Activated T-helper 17 cell treated with anti-CD3 and anti-CD28 coated beads, Interleukin-2, amount 50 U/mL, for 72 hours (primary cell): ENCODE measurements at regions not wholly inside any gene's neighbourhood (a gene's known extent, or its start where the extent isn't known, plus 50 kb on each side); places are given as distances from the start of the nearest gene placed in this dataset.
"Not testable (repeated sequence)": the region's sequence is repeated elsewhere in the genome, so short reads cannot be mapped to it uniquely, and the experiment has no call there.

Source experiments
- ATAC-seq: fragments of 150-1000 bp; cut with Tn5 transposase; replicated peaks from 2 replicates; pipeline ENCODE4 v1.10.0; 2021; ENCODE audit warnings: mild to moderate bottlenecking, moderate library complexity
- H3K27ac Mint-ChIP-seq: one replicate; pipeline ENCODE4 v1.8.0; 2022; ENCODE audit warnings: mixed read lengths
- H3K27me3 Mint-ChIP-seq: one replicate; pipeline ENCODE4 v1.8.0; 2022; ENCODE audit warnings: mixed read lengths
- H3K36me3 Mint-ChIP-seq: one replicate; pipeline ENCODE4 v1.8.0; 2022; ENCODE audit warnings: low read depth, mild to moderate bottlenecking, mixed read lengths
- H3K4me1 Mint-ChIP-seq: one replicate; pipeline ENCODE4 v1.8.0; 2022; ENCODE audit warnings: mixed read lengths
- H3K4me3 Mint-ChIP-seq: one replicate; pipeline ENCODE4 v1.8.0; 2022; ENCODE audit warnings: mild to moderate bottlenecking, mixed read lengths
- H3K9me3 Mint-ChIP-seq: one replicate; pipeline ENCODE4 v1.8.0; 2022; ENCODE audit warnings: mixed read lengths

DNA sequence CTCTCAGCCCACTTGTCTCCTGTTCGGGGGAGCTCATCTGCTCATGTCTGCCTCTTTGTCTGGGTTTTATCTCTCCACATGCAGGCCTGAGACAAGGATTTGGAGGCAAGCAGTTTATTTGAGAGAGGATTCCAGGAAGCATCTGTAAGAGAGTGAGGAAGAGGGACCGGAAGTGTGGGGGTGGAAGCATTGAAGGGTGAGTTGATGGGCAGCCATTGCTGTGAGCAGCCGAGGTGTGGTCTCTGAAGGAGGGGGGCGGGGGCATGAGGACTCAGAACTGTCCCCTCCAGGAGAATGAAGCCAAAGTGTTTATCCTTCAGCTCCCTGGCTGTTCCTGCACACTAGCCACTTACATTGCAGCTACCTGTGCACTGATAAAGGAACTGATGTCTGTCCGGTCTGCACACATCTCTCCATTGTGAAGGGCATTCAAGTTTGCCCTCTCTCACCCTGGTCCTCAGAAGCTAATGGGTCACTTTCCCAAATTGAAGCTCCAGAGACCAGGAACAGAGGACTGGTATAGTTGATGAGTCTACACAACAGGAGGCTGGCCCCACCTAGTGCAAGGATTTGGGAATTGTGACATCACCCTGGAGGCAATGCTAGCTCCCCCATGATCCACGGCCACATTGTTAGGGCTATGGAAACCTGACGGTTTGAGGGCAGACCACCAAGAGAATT is 100.5 kb upstream of the FOXA2 start:
- Mint-ChIP-seq H3K4me1 (peaks cover 5% of the 10 kb centered on the region), H3K27me3 (peaks cover 3% of the 10 kb centered on the region), H3K4me3 (no peak overlapping the region), H3K9me3 (no peaks in the 10 kb centered on the region), H3K27ac (no peak overlapping the region), H3K36me3 (no peaks in the 10 kb centered on the region)
- no peak for ATAC-seq

DNA sequence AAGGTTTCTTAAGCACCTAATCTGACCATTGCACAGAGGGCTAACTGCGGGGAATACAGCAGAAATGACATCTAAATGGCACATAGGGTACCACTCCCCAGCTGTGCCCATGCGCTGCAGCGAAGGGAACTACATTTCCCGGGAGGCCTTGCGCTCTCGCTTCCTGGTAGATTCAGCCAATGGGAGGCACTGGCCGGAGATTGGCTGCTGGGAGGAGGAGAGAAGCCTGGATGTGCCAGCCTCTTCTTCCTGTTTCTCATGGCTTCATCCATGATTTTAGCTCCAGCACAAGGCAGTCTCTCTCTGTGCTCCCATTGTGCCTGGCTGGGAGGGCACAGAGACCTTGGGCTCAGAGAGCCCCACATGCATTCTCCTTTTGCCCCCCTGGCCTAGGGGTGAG is 101.7 kb upstream of the FOXA2 start:
- Mint-ChIP-seq H3K36me3 (no peaks in the 10 kb centered on the region), H3K4me3 (no peak overlapping the region)
- no peak for ATAC-seq

DNA sequence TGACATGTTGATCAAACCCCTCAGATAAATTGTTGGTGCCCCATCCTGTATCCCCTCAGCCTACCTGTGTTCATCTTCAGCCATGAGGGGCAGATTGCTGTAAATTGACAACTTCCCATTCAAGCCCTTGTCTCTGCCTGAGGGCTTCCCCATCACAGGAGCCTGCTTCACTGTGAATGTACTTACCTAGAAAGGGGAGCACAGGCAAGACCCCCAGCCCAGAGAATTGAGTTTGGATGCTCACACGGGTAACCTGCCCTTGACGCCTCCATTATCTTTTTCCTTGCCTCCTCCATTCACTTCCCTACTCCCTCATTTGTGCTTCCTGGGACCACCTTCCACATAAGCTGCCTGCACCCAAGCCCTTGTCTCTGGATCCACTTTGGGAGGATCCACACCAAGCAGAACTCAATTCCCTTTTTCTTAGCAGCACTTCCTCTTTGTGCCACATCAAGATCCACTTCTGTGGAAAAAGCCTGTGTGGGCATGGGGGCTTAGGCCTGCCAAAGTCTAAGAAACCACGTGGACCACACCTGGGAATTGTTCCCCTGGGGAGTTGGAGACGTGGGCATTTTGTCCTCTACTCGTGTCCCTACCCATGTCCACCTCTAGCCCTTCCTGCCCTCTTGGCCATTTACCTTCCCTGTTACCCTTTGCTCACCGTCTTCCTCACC is 103.4 kb upstream of the FOXA2 start:
- Mint-ChIP-seq H3K4me3 (no peak overlapping the region), H3K27me3 (peaks cover 3% of the 10 kb centered on the region), H3K27ac (no peak overlapping the region), H3K4me1 (peaks cover 5% of the 10 kb centered on the region), H3K9me3 (no peaks in the 10 kb centered on the region), H3K36me3 (no peaks in the 10 kb centered on the region)
- ATAC-seq, result no peak

More for the DNA sequence above, 101.7 kb upstream of the FOXA2 start:
- H3K27ac Mint-ChIP-seq, result no peak overlapping the region
- H3K4me1 Mint-ChIP-seq, result peaks cover 5% of the 10 kb centered on the region
- H3K27me3 Mint-ChIP-seq, result peaks cover 3% of the 10 kb centered on the region
- no peaks in the 10 kb centered on the region for H3K9me3 Mint-ChIP-seq

DNA sequence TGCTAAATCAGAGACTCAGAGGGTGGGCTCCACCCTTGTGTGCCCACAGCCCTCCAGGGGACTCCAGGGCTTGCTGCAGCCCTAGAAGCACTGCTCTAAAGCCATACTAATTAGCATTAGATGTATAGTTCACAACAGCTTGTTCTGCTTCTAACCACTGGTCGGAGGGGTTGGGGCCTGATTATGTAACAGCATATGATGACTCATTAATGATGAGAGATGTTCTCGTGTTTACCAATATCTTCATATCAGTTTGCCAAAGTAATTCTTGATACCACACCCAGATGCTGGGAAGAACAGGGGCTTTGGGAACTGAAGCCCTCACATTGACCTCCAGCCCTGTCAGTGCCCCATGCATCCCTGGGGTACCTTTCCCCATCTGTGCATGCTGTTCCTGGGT is 104.1 kb upstream of the FOXA2 start:
- Mint-ChIP-seq H3K4me3 (no peak overlapping the region), H3K27me3 (peaks cover 3% of the 10 kb centered on the region), H3K9me3 (no peaks in the 10 kb centered on the region), H3K4me1 (peaks cover 5% of the 10 kb centered on the region), H3K36me3 (no peaks in the 10 kb centered on the region), H3K27ac (no peak overlapping the region)
- ATAC-seq, result no peak

DNA sequence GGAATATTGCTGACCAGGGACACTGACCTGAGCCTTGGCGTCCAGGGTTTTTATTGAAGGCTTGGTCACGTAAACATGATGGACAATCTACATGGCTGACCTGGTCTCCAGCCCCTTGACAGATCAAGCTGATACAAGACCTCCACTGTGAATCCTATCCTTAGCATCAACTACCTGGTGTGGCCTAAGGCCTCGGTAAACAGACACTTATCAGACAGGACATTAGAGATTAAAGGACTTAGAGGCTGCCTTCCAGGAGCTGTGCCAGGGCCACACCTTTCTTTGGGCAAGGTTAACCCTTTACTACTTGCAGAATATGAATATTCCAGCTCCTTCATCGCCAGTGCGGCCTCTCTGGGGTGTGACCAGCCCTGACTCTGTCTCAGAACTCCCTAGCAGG is 104.9 kb upstream of the FOXA2 start:
- Mint-ChIP-seq H3K9me3 (no peaks in the 10 kb centered on the region), H3K4me3 (no peak overlapping the region), H3K27me3 (peaks cover 3% of the 10 kb centered on the region), H3K27ac (no peak overlapping the region), H3K36me3 (no peaks in the 10 kb centered on the region), H3K4me1 (peaks cover 5% of the 10 kb centered on the region)
- no peak for ATAC-seq

DNA sequence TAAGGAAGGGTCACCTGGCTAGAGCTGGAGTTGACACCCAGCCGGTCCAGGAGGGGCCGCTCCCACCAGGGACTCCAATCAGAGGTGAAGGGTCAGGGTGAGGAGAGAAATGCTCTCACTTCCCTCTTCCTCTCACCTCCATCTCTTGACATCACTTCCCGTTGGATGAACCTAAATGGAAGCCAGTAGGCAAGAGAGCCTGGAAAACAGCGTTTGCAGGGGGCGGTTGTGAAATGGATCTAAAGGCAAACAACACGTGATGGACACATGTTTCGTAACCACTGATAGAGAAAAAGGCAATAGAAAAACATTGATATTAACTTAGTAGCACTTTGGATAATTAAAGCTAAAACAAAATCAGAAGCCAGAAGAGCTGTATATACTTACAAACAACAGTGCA is 105.6 kb upstream of the FOXA2 start:
- Mint-ChIP-seq H3K27me3 (no peaks in the 10 kb centered on the region), H3K36me3 (no peaks in the 10 kb centered on the region), H3K9me3 (no peaks in the 10 kb centered on the region), H3K27ac (no peak overlapping the region), H3K4me3 (no peak overlapping the region), H3K4me1 (no peaks in the 10 kb centered on the region)
- ATAC-seq, result no peak

DNA sequence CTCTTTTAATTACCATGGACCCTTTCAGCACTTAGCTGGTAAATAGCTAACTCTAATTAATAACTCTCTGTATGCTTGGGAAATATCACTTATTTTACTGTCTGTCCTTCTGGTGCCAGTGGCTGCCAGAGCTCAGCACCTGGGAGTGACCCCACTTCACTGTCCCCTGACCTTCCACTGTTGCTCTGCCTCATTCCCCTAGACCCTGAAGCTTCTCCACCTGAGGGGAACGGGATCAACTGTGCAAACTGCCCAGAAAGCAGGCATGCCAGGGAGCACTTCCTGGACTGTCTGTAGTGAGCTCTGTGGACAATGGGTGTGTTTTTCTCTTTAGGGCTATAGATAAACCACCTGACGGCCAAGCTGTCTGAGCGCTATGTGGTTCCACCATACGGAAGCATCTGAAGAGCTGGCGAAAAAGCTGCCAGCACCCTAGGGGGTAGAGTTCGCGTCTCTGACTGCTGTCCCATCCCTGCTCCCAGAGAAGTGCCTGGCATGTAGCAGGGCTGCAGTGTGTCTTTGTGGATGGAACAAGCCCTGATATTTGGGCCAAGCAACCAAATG is 106.3 kb upstream of the FOXA2 start:
- Mint-ChIP-seq H3K27me3 (no peaks in the 10 kb centered on the region), H3K9me3 (no peaks in the 10 kb centered on the region), H3K27ac (no peak overlapping the region), H3K4me1 (no peaks in the 10 kb centered on the region), H3K4me3 (no peak overlapping the region), H3K36me3 (no peaks in the 10 kb centered on the region)
- no peak for ATAC-seq

DNA sequence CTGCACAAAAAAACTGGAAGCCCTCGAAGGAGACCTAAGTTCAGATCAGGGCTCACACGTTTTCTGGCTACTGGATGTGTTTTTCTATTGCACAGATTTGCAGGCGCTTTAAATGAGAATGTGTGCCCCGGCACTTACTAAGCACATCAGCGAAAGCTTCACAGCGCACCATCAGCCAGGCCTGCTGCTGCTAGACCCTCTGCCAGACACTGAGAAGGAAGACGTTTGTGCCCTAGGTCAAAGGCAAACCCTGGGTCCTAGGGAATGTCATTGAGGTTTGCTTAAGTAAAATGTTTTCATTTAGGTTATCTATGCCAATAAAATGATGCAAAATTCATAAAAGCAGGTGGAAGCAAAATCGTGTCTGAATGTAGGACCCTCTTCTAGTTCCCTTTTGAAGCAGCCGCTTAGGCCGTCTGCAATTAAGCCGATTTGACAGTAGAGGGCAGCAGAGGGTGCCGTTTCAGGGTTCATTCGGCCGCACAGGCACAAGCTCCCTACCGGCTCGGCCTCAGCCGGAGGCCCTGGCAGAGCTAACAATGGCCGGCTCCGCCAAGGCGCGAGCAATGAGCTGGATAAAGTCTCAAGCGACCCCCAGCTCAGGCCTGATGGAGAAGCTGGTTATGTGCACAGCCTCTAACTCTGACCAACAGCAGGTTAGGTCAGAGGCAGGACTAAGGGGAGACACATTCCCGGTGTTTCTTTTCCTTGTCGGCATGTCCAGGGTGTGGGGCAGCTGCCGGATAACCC is 107.2 kb upstream of the FOXA2 start:
- H3K36me3 Mint-ChIP-seq, result no peaks in the 10 kb centered on the region
- no peak overlapping the region for H3K27ac Mint-ChIP-seq
- H3K4me3 Mint-ChIP-seq, result no peak overlapping the region
- no peaks in the 10 kb centered on the region for H3K27me3 Mint-ChIP-seq
- ATAC-seq, result peak; percentile 23
- H3K4me1 Mint-ChIP-seq, result no peaks in the 10 kb centered on the region
- H3K9me3 Mint-ChIP-seq, result no peaks in the 10 kb centered on the region

DNA sequence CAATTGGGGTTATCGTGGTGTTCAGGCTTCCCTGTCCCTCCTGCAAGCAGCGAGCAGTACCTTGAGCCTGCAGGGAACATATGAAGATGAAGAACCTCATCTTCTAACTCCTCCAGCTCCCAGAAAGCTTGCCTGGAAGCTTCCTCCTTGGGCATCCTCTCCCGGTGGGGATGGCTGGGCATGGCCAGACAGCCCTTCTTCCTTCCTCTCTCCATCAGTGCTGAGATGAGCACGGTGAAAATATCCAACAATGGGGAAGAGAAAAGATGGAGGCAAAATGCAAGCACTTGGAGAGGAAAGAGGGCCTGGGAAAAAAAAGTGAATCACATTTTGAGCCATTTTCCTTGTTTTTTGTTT is 107.7 kb upstream of the FOXA2 start:
- no peaks in the 10 kb centered on the region for H3K27me3 Mint-ChIP-seq
- ATAC-seq, result no peak
- H3K9me3 Mint-ChIP-seq, result no peaks in the 10 kb centered on the region
- no peaks in the 10 kb centered on the region for H3K36me3 Mint-ChIP-seq
- H3K4me1 Mint-ChIP-seq, result no peaks in the 10 kb centered on the region
- no peak overlapping the region for H3K27ac Mint-ChIP-seq
- H3K4me3 Mint-ChIP-seq, result no peak overlapping the region

DNA sequence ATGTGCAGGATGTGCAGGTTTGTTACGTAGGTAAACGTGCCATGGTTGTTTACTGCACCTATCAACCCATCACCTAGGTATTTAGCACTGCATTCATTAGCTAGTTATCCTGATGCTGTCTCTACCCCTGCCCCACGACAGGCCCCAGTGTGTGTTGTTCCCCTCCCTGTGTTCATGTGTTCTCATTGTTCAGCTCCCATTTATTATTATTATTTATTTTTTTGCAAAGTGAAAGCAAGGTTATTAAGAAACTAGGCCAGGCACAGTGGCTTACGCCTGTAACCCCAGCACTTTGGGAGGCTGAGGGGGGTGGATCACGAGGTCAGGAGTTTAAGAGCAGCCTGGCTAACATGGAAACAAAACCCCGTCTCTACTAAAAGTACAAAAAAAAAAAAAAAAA is 108.2 kb upstream of the FOXA2 start:
- H3K4me3 Mint-ChIP-seq, H3K27me3 Mint-ChIP-seq, H3K9me3 Mint-ChIP-seq, H3K4me1 Mint-ChIP-seq, H3K27ac Mint-ChIP-seq, H3K36me3 Mint-ChIP-seq, ATAC-seq: not testable (repeated sequence)

DNA sequence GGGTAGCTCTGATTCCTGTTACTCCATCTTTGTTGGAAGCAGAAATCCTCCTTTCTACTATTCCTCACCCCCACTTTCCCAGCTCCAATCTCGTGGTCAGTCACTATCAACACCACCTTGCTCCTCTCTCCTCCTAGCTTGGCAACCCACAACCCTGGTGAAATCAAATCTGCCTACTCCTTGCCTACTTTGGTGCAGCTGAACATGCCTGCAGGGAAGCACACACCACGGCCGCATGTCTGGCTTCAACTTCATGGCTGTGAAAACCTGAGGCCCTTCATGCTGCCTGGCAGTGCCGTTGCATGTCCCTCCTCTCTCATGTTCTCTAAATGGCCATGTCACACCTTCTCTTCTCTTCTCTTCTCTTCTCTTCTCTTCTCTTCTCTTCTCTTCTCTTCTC is 112.4 kb upstream of the FOXA2 start:
- Mint-ChIP-seq H3K36me3 (no peaks in the 10 kb centered on the region), H3K27ac (no peak overlapping the region), H3K27me3 (no peaks in the 10 kb centered on the region), H3K4me1 (no peaks in the 10 kb centered on the region), H3K9me3 (no peaks in the 10 kb centered on the region), H3K4me3 (no peak overlapping the region)
- ATAC-seq, result no peak

DNA sequence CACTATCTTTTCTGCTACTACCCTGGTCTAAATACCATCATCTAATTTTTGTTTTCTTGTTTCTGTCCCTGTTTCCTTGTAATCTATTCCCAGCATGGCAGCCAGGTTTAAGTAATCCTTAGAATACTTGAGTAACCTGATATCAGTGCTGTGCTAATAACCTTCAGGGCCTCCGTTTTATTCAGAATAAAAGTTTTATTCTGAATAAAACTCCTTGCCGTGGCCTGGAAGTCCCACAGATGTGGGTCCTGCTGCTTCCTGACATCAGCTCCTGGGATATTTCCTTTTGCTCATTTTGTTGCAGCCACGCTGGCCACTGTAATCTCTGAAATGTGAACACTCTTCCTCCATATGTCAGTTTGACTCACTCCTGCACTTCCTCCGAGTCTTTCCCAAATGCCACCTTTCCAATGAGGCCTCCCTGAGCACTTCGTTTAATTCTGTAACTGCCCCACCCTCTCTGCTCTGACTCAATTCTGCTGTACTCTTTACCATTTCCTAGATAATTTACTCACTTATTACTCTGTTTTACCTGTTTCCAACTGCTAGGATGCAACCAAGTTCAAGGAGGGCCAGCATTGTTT is 114.0 kb upstream of the FOXA2 start:
- Mint-ChIP-seq H3K4me1 (no peaks in the 10 kb centered on the region), H3K9me3 (peaks cover 5% of the 10 kb centered on the region), H3K27me3 (no peaks in the 10 kb centered on the region), H3K4me3 (no peak overlapping the region), H3K27ac (no peak overlapping the region), H3K36me3 (no peaks in the 10 kb centered on the region)
- ATAC-seq, result no peak

DNA sequence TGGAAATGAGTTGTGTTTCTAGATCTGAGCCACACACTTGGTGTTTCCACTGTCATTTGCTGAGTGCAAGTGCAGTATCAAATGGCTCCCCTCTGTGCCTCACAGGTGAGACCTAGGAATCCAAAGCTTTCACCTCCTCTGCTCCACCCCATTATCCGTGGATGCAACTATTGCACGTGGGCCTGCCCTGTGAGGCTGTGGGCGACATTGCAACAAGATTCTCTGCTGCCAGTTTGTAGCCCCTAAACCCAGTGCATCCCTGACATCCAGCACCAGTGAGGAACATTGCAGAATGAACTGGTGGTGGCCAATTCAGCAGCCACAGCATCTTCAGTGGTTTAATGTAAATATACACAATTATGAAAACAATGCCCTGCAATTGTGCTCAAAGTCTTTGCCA is 115.0 kb upstream of the FOXA2 start:
- Mint-ChIP-seq H3K27ac (no peak overlapping the region), H3K4me1 (no peaks in the 10 kb centered on the region), H3K36me3 (no peaks in the 10 kb centered on the region), H3K27me3 (no peaks in the 10 kb centered on the region), H3K4me3 (no peak overlapping the region), H3K9me3 (peaks cover 5% of the 10 kb centered on the region)
- ATAC-seq, result no peak

DNA sequence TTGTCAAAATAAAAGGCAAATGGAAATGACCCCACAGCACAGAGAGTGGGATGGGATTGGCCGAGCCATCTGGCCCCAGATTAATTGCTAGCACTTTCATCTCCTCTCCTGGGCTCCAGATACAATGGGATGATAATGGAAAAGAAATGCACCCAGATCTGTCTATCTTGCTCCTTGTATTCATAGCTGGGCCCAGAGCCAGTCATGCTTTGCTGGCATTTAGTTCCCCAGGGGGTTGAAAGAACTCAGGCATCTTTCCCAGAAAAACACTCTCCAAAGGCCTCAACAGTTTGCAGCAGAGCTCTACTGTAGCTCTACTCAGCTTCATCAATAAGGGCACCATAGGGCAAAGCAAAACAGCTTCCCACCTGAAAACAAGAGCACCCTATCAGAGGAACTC is 116.0 kb upstream of the FOXA2 start:
- no peak overlapping the region for H3K4me3 Mint-ChIP-seq
- H3K9me3 Mint-ChIP-seq, result peaks cover 5% of the 10 kb centered on the region
- H3K36me3 Mint-ChIP-seq, result no peaks in the 10 kb centered on the region
- no peak overlapping the region for H3K27ac Mint-ChIP-seq
- H3K4me1 Mint-ChIP-seq, result no peaks in the 10 kb centered on the region
- ATAC-seq, result no peak
- no peaks in the 10 kb centered on the region for H3K27me3 Mint-ChIP-seq
